GM12878 (cell line): ENCODE measurements at regions not wholly inside any gene's neighbourhood (a gene's known extent, or its start where the extent isn't known, plus 50 kb on each side); places are given as distances from the start of the nearest gene placed in this dataset.

Experiments used
- ATAC-seq: fragments of 200-7000 bp; cut with Tn5 transposase; 3 replicates; pipeline ENCODE4 v1.9.1; 2020; ENCODE audit warnings: mild to moderate bottlenecking, moderate library complexity
- BruUV-seq: library from RNA; stranded (reverse); fragments of 400-500 nt; replicated peaks from 2 replicates; lab custom pipeline; 2021; lab: Mats Ljungman, UMichigan
- CTCF ChIA-PET: fragments of 300-600 bp; sonication (Branson Sonifier 250); formaldehyde crosslinking; extraction: SDS; loops from one replicate; lab custom pipeline; 2021; ENCODE audit warnings: inconsistent platforms; lab: Yijun Ruan, JAX
- POLR2A ChIA-PET: fragments of 350-600 bp; formaldehyde crosslinking; extraction: SDS; loops from one replicate; lab custom pipeline; 2021; ENCODE audit warnings: inconsistent platforms; lab: Charles Lee
- RAD21 ChIA-PET: fragments of 300-600 bp; sonication (Branson Sonifier 250); formaldehyde crosslinking; loops from one replicate; lab custom pipeline; 2023; ENCODE audit warnings: antibody characterized with exemption; ENCODE audit not compliant: unreplicated experiment; lab: Charles Lee
- SMC1A ChIA-PET: fragments of 300-600 bp; sonication (Branson Sonifier 250); formaldehyde crosslinking; loops from one replicate; lab custom pipeline; 2023; ENCODE audit not compliant: unreplicated experiment, uncharacterized antibody; lab: Charles Lee
- DNase-seq: peaks from one replicate; pipeline ENCODE4 v3.0.0-alpha.2; 2011; ENCODE audit warnings: low read depth, low spot score
- FAIRE-seq: peaks from 3 replicates; lab custom pipeline; 2011; peaks lifted over from hg19 to GRCh38; lab: Jason Lieb, UNC
- H2AFZ ChIP-seq: 2 replicates; pipeline ENCODE4 v1.6.0; 2011; ENCODE audit warnings: low read depth, low read length, control low read depth; ENCODE audit not compliant: control insufficient read depth
- H3K27ac ChIP-seq: 2 replicates; pipeline ENCODE4 v1.5.1; 2011; ENCODE audit warnings: control low read depth; ENCODE audit not compliant: control insufficient read depth, insufficient read depth
- H3K27me3 ChIP-seq, 2 experiments: replicated peaks in 1 of 2; 2 replicates each; pipeline versions ENCODE4 v1.6.0 to v1.6.1; 2011; ENCODE audit warnings: low read length in 1 of 2; ENCODE audit not compliant: control insufficient read depth in 2 of 2, insufficient read depth in 2 of 2
- H3K36me3 ChIP-seq, 2 experiments: 2 replicates each; pipeline ENCODE4 v1.5.1; 2011; ENCODE audit warnings: low read length in 1 of 2; ENCODE audit not compliant: control insufficient read depth in 2 of 2, insufficient read depth in 2 of 2
- H3K4me1 ChIP-seq: 2 replicates; pipeline ENCODE4 v1.6.1; 2011; ENCODE audit warnings: mild to moderate bottlenecking, low read length, moderate library complexity, mixed read lengths; ENCODE audit not compliant: control insufficient read depth, insufficient read depth
- H3K4me2 ChIP-seq: 2 replicates; pipeline ENCODE4 v1.6.0; 2011; ENCODE audit warnings: control low read depth; ENCODE audit not compliant: control insufficient read depth, insufficient read depth
- H3K4me3 ChIP-seq: fragments of 200-600 bp; sonication (generic); 2 replicates; pipeline ENCODE4 v1.5.1; 2016
- H3K79me2 ChIP-seq: 2 replicates; pipeline ENCODE4 v1.6.0; 2011; ENCODE audit warnings: low read length; ENCODE audit not compliant: control insufficient read depth, insufficient read depth
- H3K9ac ChIP-seq: 2 replicates; pipeline ENCODE4 v1.8.0; 2011; ENCODE audit warnings: low read length, control low read depth, mixed read lengths; ENCODE audit not compliant: control insufficient read depth, insufficient read depth
- H3K9me3 ChIP-seq: replicated peaks from 3 replicates; pipeline ENCODE4 v1.5.1; 2011; ENCODE audit warnings: mild to moderate bottlenecking, low read length; ENCODE audit not compliant: control insufficient read depth, insufficient read depth
- H4K20me1 ChIP-seq: 2 replicates; pipeline ENCODE4 v1.6.0; 2011; ENCODE audit not compliant: control insufficient read depth, insufficient read depth
- CHD4 ChIP-seq: fragments of 200-600 bp; sonication (generic); IDR thresholded peaks from 2 replicates; pipeline ENCODE4 v1.6.1; 2016; ENCODE audit warnings: mild to moderate bottlenecking
- ESRRA ChIP-seq: IDR thresholded peaks from 2 replicates; pipeline ENCODE4 v1.6.1; 2012; ENCODE audit warnings: mild to moderate bottlenecking, low read length, improper control_type of control experiment
- MLLT1 ChIP-seq: fragments of 450-650 bp; IDR thresholded peaks from 2 replicates; pipeline ENCODE4 v1.6.1; 2016; ENCODE audit warnings: mild to moderate bottlenecking
- NFIC ChIP-seq: IDR thresholded peaks from 2 replicates; pipeline ENCODE4 v1.6.1; 2012; ENCODE audit warnings: low read depth, mild to moderate bottlenecking, inconsistent platforms, low read length, moderate library complexity
- NR2C2 ChIP-seq: IDR thresholded peaks from 2 replicates; pipeline ENCODE4 v1.6.1; 2011; ENCODE audit warnings: borderline replicate concordance, low read depth; ENCODE audit not compliant: control insufficient read depth, insufficient read length
- RELA ChIP-seq: fragments of 450-650 bp; IDR thresholded peaks from 2 replicates; pipeline ENCODE4 v1.8.0; 2014; ENCODE audit warnings: borderline replicate concordance; ENCODE audit not compliant: partially characterized antibody
- REST ChIP-seq: IDR thresholded peaks from 2 replicates; pipeline ENCODE4 v1.6.1; 2012; ENCODE audit warnings: mild to moderate bottlenecking, low read depth, low read length
- SREBF1 ChIP-seq: IDR thresholded peaks from 2 replicates; pipeline ENCODE4 v1.6.1; 2012; ENCODE audit warnings: mild to moderate bottlenecking, low read length
- TAF1 ChIP-seq: IDR thresholded peaks from 2 replicates; pipeline ENCODE4 v1.6.1; 2011; ENCODE audit warnings: mild to moderate bottlenecking, low read depth, low read length, borderline replicate concordance
- ZNF622 ChIP-seq: fragments of 450-650 bp; IDR thresholded peaks from 2 replicates; pipeline ENCODE4 v1.6.1; 2017; ENCODE audit warnings: mild to moderate bottlenecking, inconsistent platforms
- WGBS: methylation state at CpG from one replicate; pipeline ENCODE4 v1.1.6; 2016; ENCODE audit warnings: low lambda C conversion rate; ENCODE audit not compliant: insufficient replicate concordance, insufficient coverage; ENCODE audit errors: missing lambda C conversion rate; 5-methylcytosine and 5-hydroxymethylcytosine counted together
- in situ Hi-C: fragments of 300-500 bp; cut with MboI; formaldehyde crosslinking; loops from 9 replicates; pipeline ENCODE4 v1.14.3; 2018; ENCODE audit warnings: mixed read lengths
- intact Hi-C: fragments of 100-400 bp; cut with micrococcal nuclease; formaldehyde crosslinking; loops from one replicate; pipeline ENCODE4 v1.14.2; 2022; ENCODE audit not compliant: unreplicated experiment

GRCh38 chr12:91516695-91517047 lies 334.1 kb upstream of the DCN start (continued):
- TF ChIP-seq MLLT1 = no peak
- TF ChIP-seq TAF1 = no peak
- TF ChIP-seq NR2C2 = no peak
- no peak for TF ChIP-seq RELA
- no peak for TF ChIP-seq SREBF1

GRCh38 chr12:91515944-91516694 lies 333.5 kb upstream of the DCN start:
- H3K4me3 ChIP-seq = no peak overlapping the region
- intact Hi-C loops (no loop called here), in situ Hi-C loops (no loop called here)
- H3K27ac ChIP-seq = no peak overlapping the region
- ATAC-seq (no peak), DNase-seq (no peak), FAIRE-seq (no peak)
- no peaks in the 10 kb centered on the region for H4K20me1 ChIP-seq
- RAD21 ChIA-PET = interaction anchor here (0.7 kb wide), 1 partner anchor 9 kb away, joined by 3 read pairs; no protein-coding TSS in a partner anchor
- POLR2A ChIA-PET = no interaction called here
- no peak for TF ChIP-seq REST
- TF ChIP-seq CHD4 = no peak
- TF ChIP-seq ZNF622 = no peak
- TF ChIP-seq NFIC = no peak
- no peak for TF ChIP-seq ESRRA
- H3K9me3 ChIP-seq = no peaks in the 10 kb centered on the region
- H3K27me3 ChIP-seq = no peaks in the 10 kb centered on the region
- CTCF ChIA-PET = interaction anchor here (0.6 to 0.9 kb wide), 2 partner anchors 10 to 1134 kb away, joined by 3 read pairs; no protein-coding TSS in a partner anchor
- SMC1A ChIA-PET = interaction anchor here (1.2 kb wide), 1 partner anchor 19 kb away, joined by 4 read pairs; no protein-coding TSS in a partner anchor
- H3K79me2 ChIP-seq = no peaks in the 10 kb centered on the region
- H3K9ac ChIP-seq = no peak overlapping the region
- WGBS = 10% methylated on average over 5 of the region's 5 CpGs
- BruUV-seq = no TSS peak
- no peak overlapping the region for H3K4me2 ChIP-seq
- H3K4me1 ChIP-seq = no peaks in the 10 kb centered on the region
- no peak overlapping the region for H2AFZ ChIP-seq
- no peaks in the 10 kb centered on the region for H3K36me3 ChIP-seq
